ENCODE measurements at regions not wholly inside any gene's neighbourhood (a gene's known extent, or its start where the extent isn't known, plus 50 kb on each side); places are given as distances from the start of the nearest gene placed in this dataset.

GRCh38 chr7:27362026-27362425 is 119.4 kb downstream of the EVX1 start:
- DNase-seq, result no peak

DNA sequence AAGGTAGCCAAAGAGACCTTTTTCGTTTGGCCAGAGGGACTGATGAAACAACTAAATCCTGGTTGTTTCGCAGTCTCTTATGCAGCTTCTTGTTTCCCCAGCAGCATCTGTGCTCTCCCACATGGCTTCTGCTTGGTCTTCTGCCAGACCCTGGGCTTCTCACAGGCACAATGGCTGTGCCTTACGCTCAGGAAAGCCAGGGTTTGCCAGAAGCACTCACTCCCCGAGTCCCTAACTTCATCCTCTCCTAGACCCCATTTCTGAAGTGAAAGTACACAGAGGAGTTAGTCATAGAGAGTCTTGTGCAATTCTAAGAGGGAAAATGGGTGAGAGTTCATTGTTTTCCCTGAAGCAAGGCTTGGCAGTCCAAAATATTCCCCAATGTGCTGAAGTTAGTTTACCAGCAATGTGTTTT is 121.7 kb downstream of the EVX1 start:
- peak in 32 of 56 donors; percentile 1 to 54 (median 15) for DNase-seq

DNA sequence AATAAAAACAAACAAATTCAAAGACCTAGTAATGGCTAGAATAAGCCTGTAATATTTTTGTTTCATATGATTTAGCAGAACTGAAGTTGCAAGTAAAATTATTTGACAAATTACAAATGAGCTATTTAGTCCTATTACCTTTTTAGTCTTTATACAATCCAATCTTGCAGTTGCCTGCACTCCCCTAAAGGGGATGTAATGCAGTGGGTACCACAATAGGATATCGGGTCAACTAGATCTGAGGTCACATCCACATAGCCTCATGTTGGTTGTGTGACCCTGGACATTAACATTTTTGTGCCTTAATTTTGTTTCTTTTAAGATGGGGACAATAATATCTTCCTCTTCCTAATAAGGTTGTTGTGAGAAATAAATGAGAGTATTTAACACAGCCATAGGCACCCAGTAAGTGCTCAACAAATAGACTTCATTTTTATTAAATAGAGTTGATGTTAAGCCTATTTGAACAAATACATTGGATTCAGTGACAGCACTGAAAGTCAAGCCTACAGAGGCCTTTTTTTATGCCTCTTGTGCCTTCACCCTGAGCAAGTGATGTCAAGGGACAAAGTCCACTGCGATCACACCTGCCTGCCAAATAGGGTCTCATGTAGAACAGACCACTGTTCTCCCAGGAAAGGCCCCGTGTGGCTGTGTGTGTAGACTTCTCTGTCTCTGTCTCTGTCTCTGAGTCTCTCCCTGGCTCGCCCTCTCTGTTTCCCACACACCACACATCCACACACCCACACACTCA is 124.8 kb downstream of the EVX1 start:
- no peak for DNase-seq

GRCh38 chr7:27367933-27368549 is 125.4 kb downstream of the EVX1 start:
- no peak for DNase-seq

- DNase-seq, result no peak
These were observed 132.6 kb downstream of the EVX1 start for GRCh38 chr7:27374958-27375841.

GRCh38 chr7:27375958-27376357 is 133.4 kb downstream of the EVX1 start:
- no peak for DNase-seq

- DNase-seq, result no peak
These were observed 135.4 kb downstream of the EVX1 start for GRCh38 chr7:27377988-27378387.

DNA sequence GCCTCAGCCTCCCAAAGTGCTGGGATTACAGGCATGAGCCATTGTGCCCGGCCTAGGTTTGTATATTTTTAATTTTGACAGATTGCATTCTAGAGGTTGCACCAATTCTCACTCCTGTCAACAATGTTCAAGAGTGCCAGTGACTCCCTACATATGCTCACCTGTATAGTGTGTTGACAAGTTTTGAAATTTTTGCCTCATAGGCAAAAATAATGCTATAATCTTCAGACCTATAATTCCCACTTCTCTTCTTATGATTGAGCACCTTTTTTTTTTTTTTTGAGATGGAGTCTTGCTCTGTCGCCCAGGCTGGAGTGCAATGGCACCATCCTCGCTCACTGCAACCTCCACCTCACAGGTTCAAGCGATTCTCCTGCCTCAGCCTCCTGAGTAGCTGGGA is 139.7 kb downstream of the EVX1 start:
- no peak for DNase-seq

- no peak for DNase-seq
These were observed 144.0 kb downstream of the EVX1 start for GRCh38 chr7:27386581-27386980.

GRCh38 chr7:27387864-27388263 is 145.3 kb downstream of the EVX1 start:
- no peak for DNase-seq

DNA sequence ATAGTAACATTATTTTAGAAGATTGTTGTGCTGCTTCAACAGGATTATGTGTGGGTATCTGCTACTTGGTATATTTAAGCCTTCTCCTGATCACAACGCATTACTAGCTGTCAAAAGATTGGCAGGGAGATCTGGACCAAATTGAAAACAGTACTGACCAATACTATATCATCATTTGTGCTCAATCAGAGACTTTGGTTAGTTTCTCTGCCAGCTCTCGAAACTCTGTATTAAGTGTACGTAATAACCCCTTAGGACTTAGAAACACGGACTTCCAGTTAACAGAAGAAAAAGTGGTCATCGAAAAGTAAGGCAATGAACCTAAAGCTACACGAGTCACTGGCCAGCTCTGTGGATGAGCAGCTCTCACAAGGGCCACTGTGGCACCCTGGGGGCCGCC is 146.0 kb downstream of the EVX1 start:
- DNase-seq, result no peak

- DNase-seq, result no peak
These were observed 146.9 kb downstream of the EVX1 start for GRCh38 chr7:27389496-27389895.

DNA sequence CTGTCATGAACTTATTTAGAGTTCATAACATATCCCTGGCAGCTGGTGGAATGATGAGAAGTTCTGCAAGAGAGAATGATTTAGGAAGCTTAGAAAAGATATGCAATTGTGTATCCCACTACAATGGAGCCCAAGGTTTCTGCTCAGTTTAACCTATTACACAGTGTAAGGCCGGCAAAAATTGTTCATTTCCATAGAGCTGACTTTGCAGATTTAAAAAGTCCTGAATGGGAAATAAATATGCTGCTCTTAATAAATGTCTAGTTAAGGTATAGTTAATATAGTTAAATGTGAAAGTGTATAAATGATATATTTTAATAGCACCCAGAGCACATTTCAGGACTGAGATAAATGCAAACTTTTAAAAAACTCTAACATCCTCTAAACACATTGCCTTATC is 149.9 kb downstream of the EVX1 start:
- no peak for DNase-seq

DNA sequence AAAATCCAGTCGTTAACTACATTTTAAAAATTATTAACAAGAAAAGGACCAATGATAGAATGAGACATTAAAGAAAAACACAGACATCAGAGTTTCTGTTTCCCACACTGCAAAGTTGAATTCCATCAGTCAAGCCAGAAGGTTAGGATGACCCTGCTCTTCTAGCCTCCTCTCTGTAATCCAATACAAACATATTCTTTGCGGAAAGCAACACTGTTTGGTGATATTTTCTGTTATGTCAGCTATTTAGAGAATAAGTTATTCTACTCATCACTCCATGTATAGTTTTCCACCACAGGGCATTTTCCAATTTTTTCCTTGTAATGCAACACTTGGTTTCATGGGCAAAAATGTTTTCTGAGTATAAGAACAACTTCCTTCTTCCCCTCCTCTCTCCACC is 152.3 kb downstream of the EVX1 start:
- DNase-seq, result no peak

- DNase-seq, result no peak
These were observed 153.0 kb downstream of the EVX1 start for GRCh38 chr7:27395626-27396025.

GRCh38 chr7:27397503-27397902 is 154.9 kb downstream of the EVX1 start:
- DNase-seq, result no peak

DNA sequence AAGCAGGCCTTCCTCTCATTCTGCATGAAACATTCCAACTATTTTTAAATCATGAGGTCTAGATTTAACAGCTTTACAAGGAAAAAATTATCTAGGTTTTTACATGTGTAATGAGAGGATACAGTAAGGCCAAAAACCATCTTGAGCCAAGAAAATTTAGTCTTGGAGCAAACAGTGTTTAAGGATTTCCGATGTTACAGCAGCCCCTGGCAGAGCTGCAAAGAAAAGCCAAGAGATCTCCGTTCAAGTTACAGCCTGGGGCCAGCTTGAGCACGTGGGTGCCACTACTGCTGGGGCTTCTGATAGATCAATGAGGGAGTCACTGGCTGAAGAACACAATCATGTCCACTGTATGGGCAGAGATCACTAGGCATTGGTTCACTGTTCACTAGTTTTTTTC is 156.2 kb downstream of the EVX1 start:
- no peak for DNase-seq

DNA sequence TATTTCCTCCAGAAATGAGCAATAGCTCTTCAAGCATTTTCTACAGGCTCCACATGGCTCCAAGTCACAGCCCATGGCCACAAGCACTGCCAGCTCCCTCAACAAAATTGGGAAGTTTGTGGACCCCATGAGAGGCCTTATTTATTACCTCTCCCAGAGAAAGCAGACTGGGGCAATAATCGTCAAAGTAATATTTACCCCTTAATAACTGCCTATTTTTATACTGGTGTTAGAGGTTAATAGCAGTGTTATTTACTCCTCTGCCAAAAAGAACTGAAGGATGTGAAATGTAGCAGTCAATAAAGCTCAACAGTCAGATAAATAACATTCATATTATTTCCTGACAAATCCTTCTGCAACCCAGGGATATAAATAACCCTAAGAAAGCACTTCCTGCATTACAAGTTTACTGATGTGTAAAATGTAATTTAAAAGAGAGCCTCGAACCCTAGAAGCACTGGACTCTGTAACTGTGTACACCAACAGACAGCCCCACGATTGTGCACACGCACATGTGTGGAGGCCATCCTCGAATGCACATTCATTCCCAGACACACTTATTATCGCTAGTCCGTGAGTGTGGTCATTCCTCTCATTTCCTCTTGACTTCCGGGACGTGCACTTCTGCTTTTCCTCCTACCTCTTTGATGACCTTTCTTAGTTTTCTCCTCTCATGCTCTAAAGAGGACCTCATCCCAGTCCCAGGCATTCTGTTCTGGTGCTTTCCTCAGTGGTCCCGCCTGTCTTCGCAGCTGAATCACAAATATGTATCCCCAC is 157.4 kb downstream of the EVX1 start:
- DNase-seq, result no peak

- no peak for DNase-seq
These were observed 163.2 kb downstream of the EVX1 start for GRCh38 chr7:27405780-27406179.

DNA sequence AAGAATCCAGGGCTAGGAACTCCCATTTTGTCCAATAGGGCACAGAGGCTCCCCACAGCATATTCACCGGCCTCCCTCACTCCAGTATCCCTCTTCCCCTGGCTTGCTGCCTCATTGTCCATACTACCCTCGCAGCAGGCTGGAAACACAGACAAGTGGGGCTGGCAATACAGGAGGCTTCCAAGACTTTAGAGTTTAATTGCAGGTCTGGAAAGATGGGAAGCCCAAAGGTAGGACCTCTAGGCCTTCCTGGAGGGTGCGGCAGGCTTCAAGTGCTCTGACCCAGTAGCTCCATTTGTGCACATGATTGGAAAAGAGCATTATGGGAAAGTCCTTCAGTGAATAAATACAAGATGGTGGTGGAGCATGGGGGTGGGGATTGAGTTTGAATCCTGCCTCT is 166.7 kb downstream of the EVX1 start:
- no peak for DNase-seq

DNA sequence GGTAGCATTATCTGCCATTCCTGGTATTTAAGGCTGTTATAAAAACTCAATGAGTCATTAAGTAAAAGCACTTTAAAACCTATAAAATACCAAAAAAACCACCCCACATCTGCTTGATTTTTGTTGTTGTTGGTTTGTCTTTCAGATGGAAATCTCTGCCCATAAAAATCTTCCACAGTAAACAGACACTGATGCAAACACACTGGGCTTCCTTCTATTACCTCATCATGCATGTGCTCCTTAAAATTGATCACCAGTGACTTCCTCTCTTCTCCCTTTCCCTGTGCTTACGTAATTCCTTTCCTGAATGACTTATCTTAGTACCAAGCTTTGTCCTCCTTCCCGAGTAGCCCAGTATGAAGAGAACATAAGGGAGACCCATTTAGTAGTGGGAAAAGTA is 167.2 kb downstream of the EVX1 start:
- no peak for DNase-seq

All from nucleus accumbens (tissue), 56 donors.